Medulla oblongata (tissue), 1 donor: ENCODE measurements at regions not wholly inside any gene's neighbourhood (a gene's known extent, or its start where the extent isn't known, plus 50 kb on each side); places are given as distances from the start of the nearest gene placed in this dataset.

Source experiments
- DNase-seq: peaks from one replicate; pipeline ENCODE4 v3.0.0-alpha.2; 2015; ENCODE audit errors: extremely low spot score

DNA sequence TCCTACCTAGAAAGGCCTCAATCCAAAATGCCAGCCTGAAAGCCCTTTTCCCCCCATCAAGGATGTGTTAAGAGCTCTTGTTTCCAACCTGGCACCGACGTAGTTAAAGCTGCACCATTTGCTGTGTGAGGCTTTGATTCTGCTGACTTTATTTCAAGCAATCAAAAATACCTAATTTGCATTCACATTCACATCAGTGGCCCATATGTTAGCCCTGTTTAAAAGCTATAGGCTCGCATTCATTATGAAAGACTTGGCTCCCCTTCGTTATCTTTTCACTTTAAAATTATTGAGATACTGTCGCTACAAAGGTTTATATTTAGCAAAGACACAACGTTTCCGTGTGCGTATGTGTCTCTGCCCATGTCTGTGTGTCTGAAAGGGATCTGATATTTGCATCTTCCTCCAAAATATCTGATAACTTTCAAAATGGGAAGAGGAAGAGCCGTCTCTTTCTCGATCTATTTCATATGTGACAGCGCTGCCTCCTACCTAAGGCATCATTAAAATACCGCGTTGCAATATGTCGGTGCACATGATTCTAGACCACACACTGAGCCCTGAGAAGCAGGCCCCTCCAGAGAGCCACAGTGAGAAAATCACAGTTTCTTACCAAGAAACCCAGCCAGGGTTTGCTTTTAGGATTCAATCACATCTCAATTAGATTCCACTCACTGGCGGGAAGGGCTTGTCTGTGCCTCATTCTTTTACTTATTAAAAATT is 57.1 kb upstream of the ITPRID1 start:
- DNase-seq, result no peak

DNA sequence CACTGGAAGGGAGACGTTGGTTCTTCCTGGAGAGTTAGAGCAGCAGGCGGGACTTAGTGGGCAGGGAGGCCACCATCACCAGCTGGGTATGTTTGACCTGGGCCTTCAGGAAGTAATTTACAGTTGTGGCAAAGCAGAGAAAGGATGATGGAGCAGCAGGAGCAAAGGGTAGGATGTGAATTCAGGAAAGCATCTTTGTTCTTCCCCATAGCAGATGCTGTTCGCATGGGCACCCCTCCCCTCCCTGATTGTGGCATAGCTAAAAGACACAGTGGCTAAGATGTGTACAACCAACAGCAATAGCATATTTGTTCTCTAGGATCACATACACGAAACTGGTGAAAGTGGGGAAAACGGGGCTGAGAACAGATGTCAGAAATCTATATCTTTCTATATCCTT is 56.3 kb upstream of the ITPRID1 start:
- no peak for DNase-seq

DNA sequence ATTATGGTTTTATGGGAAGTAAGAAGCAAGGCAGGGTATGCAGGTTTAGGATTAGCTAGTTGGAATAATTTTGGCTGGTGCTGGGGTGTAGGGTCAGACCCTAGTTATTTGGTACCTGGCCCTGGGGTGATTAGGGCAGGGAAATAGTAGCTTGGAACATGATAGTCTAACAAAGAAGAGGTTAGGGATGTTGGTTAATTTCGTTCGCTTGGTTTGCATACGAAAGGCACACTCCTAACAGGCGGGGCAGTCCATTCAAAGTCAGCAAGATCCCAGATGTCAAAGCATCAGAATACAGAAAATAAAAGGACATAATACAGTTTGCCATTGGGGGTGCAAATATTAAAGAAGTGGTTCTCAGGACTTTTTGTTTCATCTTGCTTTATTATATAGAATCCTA is 55.7 kb upstream of the ITPRID1 start:
- no peak for DNase-seq

DNA sequence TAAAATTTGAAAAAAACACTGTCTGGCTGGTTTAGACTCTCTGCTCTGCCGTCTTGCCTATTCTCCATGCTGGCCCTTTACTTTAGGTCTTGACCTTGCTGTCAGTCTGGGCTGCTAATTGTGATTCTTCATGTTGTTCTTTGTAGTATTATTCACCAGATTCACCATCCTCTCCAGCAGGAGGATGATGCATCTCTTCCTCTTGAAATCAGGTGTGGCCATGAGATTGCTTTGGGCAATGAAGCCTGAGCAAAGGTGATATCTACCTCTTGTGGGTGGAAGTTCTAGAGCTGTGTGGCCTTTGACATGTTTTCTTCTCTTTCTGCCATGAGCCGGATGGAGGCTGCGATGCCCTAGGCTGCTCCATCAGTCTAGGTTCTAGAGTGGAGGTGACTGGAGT is 51.3 kb upstream of the ITPRID1 start:
- DNase-seq, result no peak
